ENCODE measurements at regions not wholly inside any gene's neighbourhood (a gene's known extent, or its start where the extent isn't known, plus 50 kb on each side); places are given as distances from the start of the nearest gene placed in this dataset.

- Histone ChIP-seq H2BK20ac (ENCODE audit: low read depth, low read length, poor library complexity, severe bottlenecking) (no peak overlapping the region), H4K91ac (ENCODE audit: insufficient read length, low read depth, low read length) (no peak overlapping the region), H3K4me1 (ENCODE audit: insufficient read depth, low read length) (no peaks in the 10 kb centered on the region), H3K9me3 (ENCODE audit: control insufficient read depth, low read depth, low read length) (no peaks in the 10 kb centered on the region), H3K79me2 (ENCODE audit: insufficient read depth, low read length) (no peaks in the 10 kb centered on the region), H3K4me2 (ENCODE audit: insufficient read depth, insufficient read length, low read length) (no peak overlapping the region), H2AK5ac (ENCODE audit: insufficient read length, low read length) (no peak overlapping the region), H3K79me1 (ENCODE audit: insufficient read depth, low read depth, low read length, poor library complexity, severe bottlenecking) (no peaks in the 10 kb centered on the region), H3K23me2 (ENCODE audit: insufficient read length, low read depth, low read length, poor library complexity, severe bottlenecking) (no peaks in the 10 kb centered on the region), H3K27ac (ENCODE audit: insufficient read length, low read depth, low read length) (no peak overlapping the region), H3K23ac (ENCODE audit: insufficient read length, low read depth, low read length) (no peak overlapping the region), H3K56ac (ENCODE audit: insufficient read length, low read depth, low read length) (no peak overlapping the region), H2BK15ac (ENCODE audit: low read depth, low read length) (no peak overlapping the region), H3T11ph (ENCODE audit: low read length) (no peak overlapping the region), H3K9ac (ENCODE audit: extremely low read depth, insufficient read length, low read length) (no peak overlapping the region), H3K14ac (ENCODE audit: insufficient read depth, low read length) (no peak overlapping the region), H2BK12ac (ENCODE audit: insufficient read length, low read depth, low read length) (no peak overlapping the region), H3K4ac (ENCODE audit: low read depth, low read length) (no peak overlapping the region), H3K27me3 (ENCODE audit: insufficient read depth, low read length) (no peaks in the 10 kb centered on the region; the same call in 1 of the 2 replicates), H2AFZ (ENCODE audit: low read length) (no peak overlapping the region), H4K8ac (replicated peaks; ENCODE audit: insufficient read length, low read depth, low read length) (no peak overlapping the region), H2BK5ac (ENCODE audit: insufficient read length, low read length) (no peak overlapping the region), H3K18ac (ENCODE audit: insufficient read length, low read depth, low read length) (no peak overlapping the region), H2BK120ac (ENCODE audit: low read depth, low read length, poor library complexity, severe bottlenecking) (no peak overlapping the region), H4K5ac (ENCODE audit: insufficient read length, low read depth, low read length) (no peak overlapping the region), H4K20me1 (ENCODE audit: control insufficient read depth, insufficient read depth, insufficient read length) (no peaks in the 10 kb centered on the region)
- Mint-ChIP-seq H3K9me3 (no peaks in the 10 kb centered on the region), H3K36me3 (ENCODE audit: insufficient read depth in 1 of 3, low read depth in 3 of 3) (no peaks in the 10 kb centered on the region; a peak in 1 of 7 replicates), H3K4me1 (0 out of 4 replicates have a peak, but pooled peaks cover 2 to 3% of the 10 kb centered on the region in 2 experiments), H3K27ac (no peak overlapping the region), H3K27me3 (ENCODE audit: low read depth) (peaks cover 30% of the 10 kb centered on the region), H3K4me3 (no peak overlapping the region)
- no peak for TF ChIP-seq CTCF (conservative IDR thresholded peaks at IDR 0.05)
- WGBS (ENCODE audit: extremely low coverage, insufficient read length, low lambda C conversion rate): no CpG with 5 or more reads among the region's 6 CpGs
- no peak for DNase-seq
Observed at GRCh38 chr11:134622458-134622857, 210.4 kb upstream of the B3GAT1 start.
